B cell (primary cell): ENCODE measurements at regions not wholly inside any gene's neighbourhood (a gene's known extent, or its start where the extent isn't known, plus 50 kb on each side); places are given as distances from the start of the nearest gene placed in this dataset.
A peak's percentile ranks its signal among the peaks of the same experiment; 100 is the strongest.

Experiments
- ATAC-seq: fragments of 200-7000 bp; cut with Tn5 transposase; one replicate; pipeline ENCODE4 v1.10.0; 2021; ENCODE audit warnings: low read depth, mild to moderate bottlenecking, moderate number of reproducible peaks, moderate library complexity
- CTCF ChIA-PET: fragments of 350-600 bp; sonication (Branson Sonifier 250); formaldehyde crosslinking; loops from one replicate; lab custom pipeline; 2021; ENCODE audit warnings: antibody characterized with exemption, inconsistent platforms; lab: Charles Lee
- POLR2A ChIA-PET: fragments of 350-600 bp; sonication (Branson Sonifier 250); formaldehyde crosslinking; loops from one replicate; lab custom pipeline; 2021; ENCODE audit warnings: antibody characterized with exemption; lab: Charles Lee
- DNase-seq: peaks from one replicate; pipeline ENCODE4 v3.0.0; 2013
- H2AFZ ChIP-seq: 2 replicates; pipeline ENCODE4 v1.6.1; 2012; ENCODE audit warnings: mild to moderate bottlenecking, low read depth, low read length; ENCODE audit not compliant: insufficient read depth, poor library complexity, severe bottlenecking
- H3K27ac ChIP-seq, 2 donors: 1 replicate in 1 of 2; 2 replicates in 1 of 2; pipeline ENCODE4 v1.5.1; 2012 to 2013; ENCODE audit warnings: low read length in 2 of 2, mild to moderate bottlenecking in 2 of 2, moderate library complexity in 1 of 2
- H3K27me3 ChIP-seq, 4 experiments: fragments of 200-600 bp in 1 of 4; sonication (generic) in 1 of 4; replicated peaks in 1 of 4; 1 replicate in 2 of 4; 2 replicates in 2 of 4; pipeline versions ENCODE4 v1.6.1 to v1.7.0; 2013 to 2016; ENCODE audit warnings: low read length in 3 of 4, mild to moderate bottlenecking in 2 of 4, mixed read lengths in 1 of 4, moderate library complexity in 1 of 4; ENCODE audit not compliant: insufficient read depth in 4 of 4, control insufficient read depth in 3 of 4; ENCODE audit errors: control extremely low read depth in 1 of 4
- H3K36me3 ChIP-seq, 2 experiments: replicated peaks in 1 of 2; 1 replicate in 1 of 2; 2 replicates in 1 of 2; pipeline versions ENCODE4 v1.6.1 to v1.7.1; 2013; ENCODE audit warnings: low read length in 1 of 2; ENCODE audit not compliant: insufficient read depth in 2 of 2, control insufficient read depth in 1 of 2; ENCODE audit errors: control extremely low read depth in 1 of 2, extremely low read depth in 1 of 2
- H3K4me1 ChIP-seq, 2 donors: fragments of 200-600 bp in 1 of 2; sonication (generic) in 1 of 2; 1 replicate in 1 of 2; 2 replicates in 1 of 2; pipeline versions ENCODE4 v1.5.1 to v1.6.1; 2013 to 2017; ENCODE audit warnings: low read length in 2 of 2; ENCODE audit not compliant: control insufficient read depth in 2 of 2, insufficient read depth in 2 of 2
- H3K4me2 ChIP-seq: replicated peaks from 2 replicates; pipeline ENCODE3; 2012; ENCODE audit warnings: mild to moderate bottlenecking, low read depth, low read length; ENCODE audit not compliant: poor library complexity, severe bottlenecking
- H3K4me3 ChIP-seq, 5 experiments: fragments of 200-600 bp in 1 of 5; sonication (generic) in 1 of 5; 1 replicate in 3 of 5; 2 replicates in 2 of 5; pipeline versions ENCODE4 v1.5.1 to v1.7.0; 2011 to 2016; ENCODE audit warnings: low read length in 4 of 5, mild to moderate bottlenecking in 4 of 5, low read depth in 2 of 5, control low read depth in 1 of 5, moderate library complexity in 1 of 5; ENCODE audit not compliant: insufficient read depth in 1 of 5; ENCODE audit errors: control extremely low read depth in 1 of 5, extremely low read depth in 1 of 5
- H3K79me2 ChIP-seq: fragments of 200-600 bp; sonication (generic); one replicate; pipeline ENCODE4 v1.6.0; 2016; ENCODE audit warnings: low read length; ENCODE audit not compliant: control insufficient read depth, insufficient read depth
- H3K9ac ChIP-seq: fragments of 200-600 bp; sonication (generic); 2 replicates; pipeline ENCODE4 v1.6.1; 2017; ENCODE audit warnings: mild to moderate bottlenecking, low read length, moderate library complexity
- H3K9me3 ChIP-seq, 3 donors: one replicate each; pipeline versions ENCODE4 v1.6.1 to v1.7.1; 2013; ENCODE audit warnings: low read length in 2 of 3; ENCODE audit not compliant: control insufficient read depth in 2 of 3, insufficient read depth in 1 of 3; ENCODE audit errors: control extremely low read depth in 1 of 3
- H4K20me1 ChIP-seq: 2 replicates; pipeline ENCODE4 v1.6.0; 2012; ENCODE audit warnings: mild to moderate bottlenecking, low read length; ENCODE audit not compliant: insufficient read depth, control insufficient read depth, poor library complexity, severe bottlenecking
- H3K27ac Mint-ChIP-seq: one replicate; pipeline ENCODE4 v1.8.0; 2021; ENCODE audit warnings: mixed read lengths
- H3K27me3 Mint-ChIP-seq: one replicate; pipeline ENCODE4 v1.8.0; 2021; ENCODE audit warnings: mixed read lengths
- H3K4me1 Mint-ChIP-seq: one replicate; pipeline ENCODE4 v1.8.0; 2021; ENCODE audit warnings: mixed read lengths
- H3K4me3 Mint-ChIP-seq: one replicate; pipeline ENCODE4 v1.8.0; 2021; ENCODE audit warnings: mixed read lengths
- H3K9me3 Mint-ChIP-seq: one replicate; pipeline ENCODE4 v1.8.0; 2022; ENCODE audit warnings: mixed read lengths; ENCODE audit not compliant: insufficient read depth
- EZH2 ChIP-seq: IDR thresholded peaks from 2 replicates; pipeline ENCODE4 v1.6.1; 2012; ENCODE audit warnings: borderline replicate concordance, low read depth, mild to moderate bottlenecking, moderate library complexity, low read length; ENCODE audit not compliant: insufficient read depth, poor library complexity, severe bottlenecking
- WGBS: methylation state at CpG from one replicate; pipeline ENCODE4 v1.1.5; 2013; ENCODE audit warnings: missing lambda C conversion rate; ENCODE audit not compliant: insufficient coverage; 5-methylcytosine and 5-hydroxymethylcytosine counted together
- intact Hi-C: fragments of 100-400 bp; cut with micrococcal nuclease; formaldehyde crosslinking; loops from one replicate; pipeline ENCODE4 v1.10.0; 2022
- TF ChIP-seq, protein P1 (sequence below): fragments of 200-600 bp; IDR thresholded peaks from one replicate; pipeline ENCODE4 v1.8.0; 2022; ENCODE audit warnings: antibody characterized with exemption, mild to moderate bottlenecking

DNA sequence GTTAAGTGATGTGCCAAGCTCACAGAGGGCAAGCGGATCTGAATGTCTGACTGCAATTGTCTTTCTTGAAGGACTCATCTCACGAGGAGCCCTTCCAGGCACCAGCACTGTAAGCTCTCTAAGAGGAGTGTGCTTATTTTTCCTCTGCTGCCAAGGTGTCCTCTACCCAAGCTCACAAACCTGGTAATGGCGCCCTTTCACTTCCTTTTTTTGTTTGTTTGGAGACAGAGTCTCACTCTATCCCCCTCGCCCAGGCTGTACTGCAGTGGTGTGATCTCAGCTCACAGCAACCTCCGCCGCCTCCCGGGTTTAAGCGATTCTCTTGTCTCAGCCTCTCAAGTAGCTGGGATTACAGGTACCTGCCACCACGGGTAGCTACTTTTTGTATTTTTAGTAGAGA, 233.8 kb downstream of the MAP2K4 start:
- intact Hi-C loops, result loop anchor here (10.0 kb wide), 1 partner anchor 60 kb away; no protein-coding TSS in a partner anchor
- H3K27me3 Mint-ChIP-seq, result peaks cover 4% of the 10 kb centered on the region
- ChIA-PET POLR2A (no interaction called here), CTCF (interaction anchor here (0.5 to 5.5 kb wide), 9 partner anchors 8 to 1260 kb away, joined by 4 to 44 read pairs (median 7); partner anchors contain the start of gene MYOCD)
- 89% methylated on average over 8 of the region's 9 CpGs for WGBS
- TF ChIP-seq, protein P1, sequence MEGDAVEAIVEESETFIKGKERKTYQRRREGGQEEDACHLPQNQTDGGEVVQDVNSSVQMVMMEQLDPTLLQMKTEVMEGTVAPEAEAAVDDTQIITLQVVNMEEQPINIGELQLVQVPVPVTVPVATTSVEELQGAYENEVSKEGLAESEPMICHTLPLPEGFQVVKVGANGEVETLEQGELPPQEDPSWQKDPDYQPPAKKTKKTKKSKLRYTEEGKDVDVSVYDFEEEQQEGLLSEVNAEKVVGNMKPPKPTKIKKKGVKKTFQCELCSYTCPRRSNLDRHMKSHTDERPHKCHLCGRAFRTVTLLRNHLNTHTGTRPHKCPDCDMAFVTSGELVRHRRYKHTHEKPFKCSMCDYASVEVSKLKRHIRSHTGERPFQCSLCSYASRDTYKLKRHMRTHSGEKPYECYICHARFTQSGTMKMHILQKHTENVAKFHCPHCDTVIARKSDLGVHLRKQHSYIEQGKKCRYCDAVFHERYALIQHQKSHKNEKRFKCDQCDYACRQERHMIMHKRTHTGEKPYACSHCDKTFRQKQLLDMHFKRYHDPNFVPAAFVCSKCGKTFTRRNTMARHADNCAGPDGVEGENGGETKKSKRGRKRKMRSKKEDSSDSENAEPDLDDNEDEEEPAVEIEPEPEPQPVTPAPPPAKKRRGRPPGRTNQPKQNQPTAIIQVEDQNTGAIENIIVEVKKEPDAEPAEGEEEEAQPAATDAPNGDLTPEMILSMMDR, result no peak
- TF ChIP-seq EZH2, result no peak
- no peaks in the 10 kb centered on the region for H3K4me1 Mint-ChIP-seq
- H2AFZ ChIP-seq, result no peak overlapping the region
- no peaks in the 10 kb centered on the region for H3K79me2 ChIP-seq
- DNase-seq (no peak), ATAC-seq (no peak)
- no peak overlapping the region for H3K9ac ChIP-seq
- H3K9me3 ChIP-seq, result no peaks in the 10 kb centered on the region
- H3K27ac Mint-ChIP-seq, result no peak overlapping the region
- H3K9me3 Mint-ChIP-seq, result no peaks in the 10 kb centered on the region
- H3K4me3 Mint-ChIP-seq, result no peak overlapping the region
- no peaks in the 10 kb centered on the region for H4K20me1 ChIP-seq
- H3K4me2 ChIP-seq, result no peak overlapping the region
- H3K4me1 ChIP-seq, result no peaks in the 10 kb centered on the region
- no peak overlapping the region for H3K4me3 ChIP-seq
- H3K27ac ChIP-seq, result no peak overlapping the region
- no peaks in the 10 kb centered on the region for H3K27me3 ChIP-seq
- no peaks in the 10 kb centered on the region for H3K36me3 ChIP-seq

DNA sequence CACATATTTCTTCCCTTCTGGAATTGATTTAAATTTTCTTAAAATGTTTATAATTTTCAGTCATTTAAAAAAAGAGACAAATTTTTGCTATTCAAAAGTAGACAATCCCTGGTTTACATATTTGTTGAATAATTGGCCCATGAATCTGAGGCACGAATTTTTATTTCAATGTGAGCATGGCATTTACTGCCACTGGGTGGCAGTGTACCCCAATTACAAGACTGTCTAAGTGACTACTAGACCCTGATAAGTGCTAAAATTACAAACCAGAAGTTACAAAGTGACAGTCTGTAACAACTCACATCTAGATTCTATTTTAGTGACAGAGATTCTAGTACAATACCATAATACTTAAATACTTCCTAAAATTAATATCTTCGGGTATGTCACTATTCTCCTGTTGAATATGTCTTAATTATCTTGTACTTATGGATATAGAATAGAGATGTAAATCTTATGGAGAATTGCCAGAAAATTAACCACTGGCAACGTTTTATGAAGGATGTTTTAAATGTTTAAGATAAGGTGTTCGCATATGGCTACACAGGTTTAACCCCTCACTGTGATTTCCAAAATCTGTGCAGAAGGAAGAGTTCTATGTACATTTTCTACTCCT, 235.8 kb downstream of the MAP2K4 start:
- Histone ChIP-seq H3K4me2 (no peak overlapping the region), H3K4me3 (no peak overlapping the region), H3K27me3 (no peaks in the 10 kb centered on the region), H3K27ac (no peak overlapping the region), H3K9ac (no peak overlapping the region), H2AFZ (no peak overlapping the region), H3K79me2 (no peaks in the 10 kb centered on the region), H3K9me3 (no peaks in the 10 kb centered on the region), H3K4me1 (no peaks in the 10 kb centered on the region), H3K36me3 (no peaks in the 10 kb centered on the region), H4K20me1 (no peaks in the 10 kb centered on the region)
- CTCF ChIA-PET, result interaction anchor here (0.9 to 5.5 kb wide), 8 partner anchors 8 to 773 kb away, joined by 3 to 44 read pairs (median 8); partner anchors contain the start of gene MYOCD
- TF ChIP-seq EZH2, result no peak
- TF ChIP-seq, protein P1, result peak; percentile 73
- H3K27me3 Mint-ChIP-seq, result peaks cover 3% of the 10 kb centered on the region
- ATAC-seq (peak; percentile 51), DNase-seq (peak; percentile 37)
- intact Hi-C loops, result loop anchor here (5.0 to 10.0 kb wide), 2 partner anchors 58 to 761 kb away; partner anchors contain the start of gene ELAC2
- WGBS, result 0% methylated on average over 1 of the region's 4 CpGs
- H3K9me3 Mint-ChIP-seq, result no peaks in the 10 kb centered on the region
- no peak overlapping the region for H3K27ac Mint-ChIP-seq
- no peak overlapping the region for H3K4me3 Mint-ChIP-seq
- POLR2A ChIA-PET, result no interaction called here
- no peaks in the 10 kb centered on the region for H3K4me1 Mint-ChIP-seq
